K562 (cell line): ENCODE measurements at regions not wholly inside any gene's neighbourhood (a gene's known extent, or its start where the extent isn't known, plus 50 kb on each side); places are given as distances from the start of the nearest gene placed in this dataset.

Source experiments
- BRD4 ChIP-seq: fragments of 200-600 bp; sonication (generic); IDR thresholded peaks from 2 replicates; pipeline ENCODE4 v1.6.1; 2017; ENCODE audit warnings: inconsistent platforms
- BRD9 ChIP-seq: fragments of 450-650 bp; IDR thresholded peaks from 2 replicates; pipeline ENCODE4 v1.6.1; 2018; ENCODE audit warnings: low read depth; ENCODE audit not compliant: partially characterized antibody
- CEBPB ChIP-seq: fragments of 450-650 bp; IDR thresholded peaks from 2 replicates; pipeline ENCODE4 v1.6.1; 2016; ENCODE audit warnings: missing genetic modification characterization, missing compliant biosample characterization
- CTCF ChIP-seq, 3 experiments: IDR thresholded peaks in 2 of 3; conservative IDR thresholded peaks in 1 of 3; 2 replicates each; pipeline ENCODE4 v1.5.1; 2011 to 2012; ENCODE audit warnings: low read length in 3 of 3, mild to moderate bottlenecking in 3 of 3, control low read depth in 2 of 3, improper control_type of control experiment in 1 of 3, inconsistent platforms in 1 of 3, low read depth in 1 of 3, mixed read lengths in 1 of 3, moderate library complexity in 1 of 3; ENCODE audit not compliant: insufficient read depth in 2 of 3
- CXXC5 ChIP-seq: fragments of 250-450 bp; sonication (Bioruptor Pico); IDR thresholded peaks from 2 replicates; pipeline ENCODE4 v1.8.0; 2022; ENCODE audit warnings: inconsistent platforms, mild to moderate bottlenecking, moderate library complexity
- E2F6 ChIP-seq, 2 experiments: IDR thresholded peaks; 2 replicates each; pipeline ENCODE4 v1.6.1; 2011; ENCODE audit warnings: borderline replicate concordance in 1 of 2, control low read depth in 1 of 2, low read depth in 1 of 2, low read length in 1 of 2, mild to moderate bottlenecking in 1 of 2, mixed read lengths in 1 of 2, moderate library complexity in 1 of 2; ENCODE audit not compliant: insufficient read depth in 1 of 2, insufficient read length in 1 of 2, poor library complexity in 1 of 2, severe bottlenecking in 1 of 2; ENCODE audit errors: extremely low read depth in 1 of 2
- FOXJ2 ChIP-seq: fragments of 200-800 bp; sonication (Bioruptor generic); IDR thresholded peaks from 2 replicates; pipeline ENCODE4 v1.6.1; 2016; ENCODE audit warnings: missing genetic modification characterization, missing compliant biosample characterization
- GATAD2B ChIP-seq: fragments of 450-650 bp; IDR thresholded peaks from 2 replicates; pipeline ENCODE4 v1.6.1; 2017; ENCODE audit warnings: mild to moderate bottlenecking, borderline replicate concordance
- GTF2B ChIP-seq: IDR thresholded peaks from 2 replicates; pipeline ENCODE4 v1.6.1; 2011; ENCODE audit not compliant: insufficient read length; ENCODE audit errors: extremely low read depth
- IRF2 ChIP-seq: sonication (generic); formaldehyde crosslinking; IDR thresholded peaks from 2 replicates; pipeline ENCODE4 v1.8.1; 2022; ENCODE audit warnings: mild to moderate bottlenecking, missing genetic modification reagents
- KDM5B ChIP-seq: fragments of 200-600 bp; sonication (generic); IDR thresholded peaks from 2 replicates; pipeline ENCODE4 v1.6.1; 2012; ENCODE audit warnings: low read depth, mild to moderate bottlenecking, moderate library complexity, low read length, control low read depth, inconsistent platforms; ENCODE audit not compliant: insufficient replicate concordance
- MTA1 ChIP-seq: fragments of 450-650 bp; IDR thresholded peaks from 2 replicates; pipeline ENCODE4 v1.6.1; 2017; ENCODE audit warnings: borderline replicate concordance
- PYGO2 ChIP-seq: fragments of 450-650 bp; IDR thresholded peaks from 2 replicates; pipeline ENCODE4 v1.6.1; 2016; ENCODE audit warnings: mild to moderate bottlenecking, missing genetic modification characterization, moderate library complexity, missing compliant biosample characterization
- RBM15 ChIP-seq: fragments of 200-400 bp; formaldehyde crosslinking; IDR thresholded peaks from 2 replicates; pipeline ENCODE4 v1.6.1; 2018; ENCODE audit warnings: mild to moderate bottlenecking, low read length, moderate library complexity; ENCODE audit not compliant: insufficient read depth
- TAF15 ChIP-seq: fragments of 200-400 bp; formaldehyde crosslinking; IDR thresholded peaks from 2 replicates; pipeline ENCODE4 v1.6.1; 2017; ENCODE audit warnings: mild to moderate bottlenecking, low read depth, low read length, moderate library complexity
- THAP12 ChIP-seq: fragments of 250-450 bp; sonication (Bioruptor Pico); IDR thresholded peaks from 2 replicates; pipeline ENCODE4 v1.9.0; 2021; ENCODE audit warnings: mild to moderate bottlenecking, inconsistent platforms
- TRIM24 ChIP-seq, 2 experiments: fragments of 450-650 bp; IDR thresholded peaks; 2 replicates each; pipeline ENCODE4 v1.6.1; 2016
- ZNF165 ChIP-seq: fragments of 250-450 bp; sonication (Bioruptor Pico); IDR thresholded peaks from 2 replicates; pipeline ENCODE4 v1.4.0; 2020; ENCODE audit warnings: borderline replicate concordance
- ZNF512 ChIP-seq: IDR thresholded peaks from 2 replicates; pipeline ENCODE4 v1.6.1; 2016; ENCODE audit warnings: missing genetic modification characterization, missing compliant biosample characterization

- TF ChIP-seq THAP12 (CRISPR knock-in tag): no peak
- TF ChIP-seq CTCF (IDR thresholded peaks at IDR 0.05 in 2 of 3, conservative IDR thresholded peaks at IDR 0.05 in 1 of 3; ENCODE audit: insufficient read depth in 2 of 3, low read depth in 1 of 3, low read length in 3 of 3): peak in 2 of 3 experiments; percentile 20 to 23; a peak in 2 of 6 replicates
- TF ChIP-seq TRIM24 (IDR thresholded peaks at IDR 0.05): peak in 1 of 2 experiments; percentile 67; a peak in 2 of 4 replicates
- TF ChIP-seq ZNF512: no peak
- TF ChIP-seq TAF15: no peak
- TF ChIP-seq RBM15: no peak
- TF ChIP-seq BRD4: no peak
- no peak for TF ChIP-seq IRF2 (CRISPR knock-in tag)
- peak; percentile 97 for TF ChIP-seq CEBPB (tag)
- no peak for TF ChIP-seq GTF2B
- TF ChIP-seq GATAD2B: no peak
- TF ChIP-seq FOXJ2 (tag): no peak
- TF ChIP-seq MTA1: 0 out of 2 replicates have a peak, but pooled peaks have one; percentile 13
- TF ChIP-seq ZNF165 (CRISPR knock-in tag): no peak
- peak; percentile 37 for TF ChIP-seq CXXC5 (CRISPR knock-in tag)
- TF ChIP-seq E2F6 (IDR thresholded peaks at IDR 0.05; ENCODE audit: borderline replicate concordance in 1 of 2, extremely low read depth in 1 of 2, insufficient read depth in 1 of 2, insufficient read length in 1 of 2, low read depth in 1 of 2, low read length in 1 of 2, poor library complexity in 1 of 2, severe bottlenecking in 1 of 2): peak; percentile 30 to 41
- TF ChIP-seq KDM5B: no peak
- no peak for TF ChIP-seq PYGO2 (tag)
- no peak for TF ChIP-seq BRD9
These were observed 75.1 kb upstream of the USP9X start (continued) for GRCh38 chrX:41009850-41010846.
